ENCODE measurements at regions not wholly inside any gene's neighbourhood (a gene's known extent, or its start where the extent isn't known, plus 50 kb on each side); places are given as distances from the start of the nearest gene placed in this dataset.

GRCh38 chr1:229815076-229815475 lies 189.0 kb downstream of the URB2 start:
- Mint-ChIP-seq H3K36me3 (ENCODE audit: low read depth) (no peaks in the 10 kb centered on the region), H3K4me1 (no peaks in the 10 kb centered on the region), H3K27ac (no peak overlapping the region), H3K27me3 (peaks cover 13% of the 10 kb centered on the region), H3K9me3 (peaks cover 9% of the 10 kb centered on the region), H3K4me3 (no peak overlapping the region)
- POLR2A ChIA-PET: no interaction called here
- CTCF ChIA-PET: no interaction called here
- intact Hi-C loops (cut with micrococcal nuclease): no loop called here
- ATAC-seq (ENCODE audit: low read depth) (no peak), DNase-seq (no peak)
- TF ChIP-seq CTCF (IDR thresholded peaks at IDR 0.05): no peak

- Mint-ChIP-seq H3K27me3 (peaks cover 13% of the 10 kb centered on the region), H3K4me1 (no peaks in the 10 kb centered on the region), H3K4me3 (no peak overlapping the region), H3K36me3 (ENCODE audit: low read depth) (no peaks in the 10 kb centered on the region), H3K27ac (no peak overlapping the region), H3K9me3 (peaks cover 2% of the 10 kb centered on the region)
- no peak for TF ChIP-seq CTCF (IDR thresholded peaks at IDR 0.05)
- ChIA-PET CTCF (no interaction called here), POLR2A (no interaction called here)
- intact Hi-C loops (cut with micrococcal nuclease): no loop called here
- ATAC-seq (ENCODE audit: low read depth): no peak
- no peak for DNase-seq
Measured at GRCh38 chr1:229815961-229816360, 189.9 kb downstream of the URB2 start.

DNA sequence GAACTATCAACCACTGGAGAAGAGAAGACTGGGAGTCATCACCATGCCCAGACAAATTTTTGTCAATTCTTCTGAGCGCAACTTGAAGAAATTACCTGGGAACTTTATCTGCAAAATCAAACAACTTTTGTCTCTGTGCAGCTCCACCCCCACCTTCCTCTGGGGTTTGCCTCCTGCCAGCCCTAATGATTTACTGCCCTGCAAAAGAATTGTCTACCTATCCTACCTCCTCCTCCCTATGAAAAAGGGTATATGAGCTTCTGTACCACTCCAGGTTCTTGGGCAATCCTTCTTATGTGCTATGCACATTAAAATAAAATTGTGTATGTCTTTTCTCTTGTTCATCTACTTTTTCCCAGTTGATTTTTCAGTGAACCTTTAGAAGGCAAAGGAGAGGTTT lies 191.9 kb downstream of the URB2 start:
- CTCF ChIA-PET: no interaction called here
- ATAC-seq (ENCODE audit: low read depth) (no peak), DNase-seq (no peak)
- no peaks in the 10 kb centered on the region for H3K4me1 Mint-ChIP-seq
- H3K27ac Mint-ChIP-seq: no peak overlapping the region
- H3K9me3 Mint-ChIP-seq: peaks cover 2% of the 10 kb centered on the region
- intact Hi-C loops (cut with micrococcal nuclease): no loop called here
- H3K4me3 Mint-ChIP-seq: no peak overlapping the region
- TF ChIP-seq CTCF (IDR thresholded peaks at IDR 0.05): no peak
- POLR2A ChIA-PET: no interaction called here
- peaks cover 4% of the 10 kb centered on the region for H3K27me3 Mint-ChIP-seq
- H3K36me3 Mint-ChIP-seq (ENCODE audit: low read depth): no peaks in the 10 kb centered on the region

DNA sequence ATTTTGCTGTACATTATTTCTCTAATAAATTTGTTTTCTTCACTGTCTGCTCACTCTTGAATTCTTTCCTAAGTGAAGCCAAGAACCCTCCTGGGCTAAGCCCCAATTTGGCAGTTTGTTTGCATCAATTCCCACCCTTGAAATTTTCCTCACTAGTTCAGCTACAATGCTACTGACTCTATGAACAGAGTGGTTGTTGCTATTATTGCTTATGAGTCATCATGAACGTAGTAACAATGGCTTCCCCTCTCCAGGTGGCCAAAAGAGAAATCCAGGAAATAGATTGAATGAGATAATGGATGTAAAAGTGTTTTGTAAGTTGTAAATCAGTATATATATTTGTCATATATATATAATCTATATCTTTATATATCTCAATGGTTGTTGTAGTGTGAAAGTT lies 193.0 kb downstream of the URB2 start:
- DNase-seq: no peak
- no peak for TF ChIP-seq CTCF (IDR thresholded peaks at IDR 0.05)
- Mint-ChIP-seq H3K4me3 (no peak overlapping the region), H3K9me3 (peaks cover 2% of the 10 kb centered on the region), H3K27me3 (peaks cover 4% of the 10 kb centered on the region), H3K4me1 (no peaks in the 10 kb centered on the region), H3K27ac (no peak overlapping the region), H3K36me3 (ENCODE audit: low read depth) (no peaks in the 10 kb centered on the region)
- CTCF ChIA-PET: no interaction called here
- intact Hi-C loops (cut with micrococcal nuclease): no loop called here
- no peak for ATAC-seq (ENCODE audit: low read depth)
- POLR2A ChIA-PET: interaction anchor here (0.5 kb wide), 1 partner anchor 544 kb away, joined by 3 read pairs; no protein-coding TSS in a partner anchor

DNA sequence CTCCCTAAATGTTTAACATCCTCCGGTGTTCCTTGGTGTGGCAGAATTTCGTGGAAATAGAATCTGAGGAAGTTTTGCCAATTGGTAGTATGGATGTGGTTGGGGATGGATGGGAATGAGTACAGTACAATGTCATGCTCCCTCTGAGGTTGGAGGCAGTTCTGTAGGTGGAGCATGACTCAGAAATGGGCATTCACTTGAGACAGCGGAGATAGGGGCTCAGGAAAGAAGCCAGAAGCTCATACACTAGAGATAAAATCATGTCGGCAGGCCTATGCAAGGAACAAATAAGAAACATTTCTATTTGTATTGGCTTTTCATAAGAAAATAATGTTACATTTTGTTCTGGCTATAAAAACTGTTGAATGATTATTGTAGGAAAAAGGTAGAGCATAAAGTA lies 196.0 kb downstream of the URB2 start:
- H3K4me1 Mint-ChIP-seq: no peaks in the 10 kb centered on the region
- DNase-seq: no peak
- H3K9me3 Mint-ChIP-seq: peaks cover 9% of the 10 kb centered on the region
- no peak overlapping the region for H3K4me3 Mint-ChIP-seq
- ChIA-PET POLR2A (no interaction called here), CTCF (no interaction called here)
- no peaks in the 10 kb centered on the region for H3K36me3 Mint-ChIP-seq (ENCODE audit: low read depth)
- TF ChIP-seq CTCF (IDR thresholded peaks at IDR 0.05): no peak
- H3K27ac Mint-ChIP-seq: no peak overlapping the region
- no peak for ATAC-seq (ENCODE audit: low read depth)
- intact Hi-C loops (cut with micrococcal nuclease): no loop called here
- peaks cover 4% of the 10 kb centered on the region for H3K27me3 Mint-ChIP-seq

Data from activated B cell treated with CpG ODN at 0.5 μM for 24 hours (primary cell).